Activated T-helper 1 cell treated with anti-CD3 and anti-CD28 coated beads, Interleukin-2, amount 50 U/mL, for 16 hours (primary cell): ENCODE measurements at regions not wholly inside any gene's neighbourhood (a gene's known extent, or its start where the extent isn't known, plus 50 kb on each side); places are given as distances from the start of the nearest gene placed in this dataset.
A peak's percentile ranks its signal among the peaks of the same experiment; 100 is the strongest.
"Not testable (repeated sequence)": the region's sequence is repeated elsewhere in the genome, so short reads cannot be mapped to it uniquely, and the experiment has no call there.

Experiments
- DNase-seq, 2 donors: peaks; one replicate each; pipeline ENCODE4 v3.0.0-alpha.2; 2020; ENCODE audit warnings: low read depth in 1 of 2, low spot score in 1 of 2

- no peak for DNase-seq
Observed at GRCh38 chr18:59038295-59039039, 101.2 kb upstream of the SEC11C start.

- DNase-seq, result not testable (repeated sequence)
Observed at GRCh38 chr18:59039040-59039320, 100.7 kb upstream of the SEC11C start.

GRCh38 chr18:59039449-59039848 lies 100.2 kb upstream of the SEC11C start:
- no peak for DNase-seq

- no peak for DNase-seq
Observed at GRCh38 chr18:59040770-59041148, 98.9 kb upstream of the SEC11C start.

GRCh38 chr18:59041296-59041695 lies 98.4 kb upstream of the SEC11C start:
- DNase-seq, result no peak

- no peak for DNase-seq
Observed at GRCh38 chr18:59041819-59042815, 97.6 kb upstream of the SEC11C start.

- no peak for DNase-seq
Observed at GRCh38 chr18:59044855-59045254, 94.8 kb upstream of the SEC11C start.

- DNase-seq, result no peak
Observed at GRCh38 chr18:59047321-59048047, 92.2 kb upstream of the SEC11C start.

GRCh38 chr18:59048048-59048363 lies 91.7 kb upstream of the SEC11C start:
- no peak for DNase-seq

- no peak for DNase-seq
Observed at GRCh38 chr18:59048378-59048777, 91.3 kb upstream of the SEC11C start.

GRCh38 chr18:59049721-59050660 lies 89.7 kb upstream of the SEC11C start:
- no peak for DNase-seq

- no peak for DNase-seq
Observed at GRCh38 chr18:59050661-59051057, 89.0 kb upstream of the SEC11C start.

GRCh38 chr18:59051470-59052165 lies 88.1 kb upstream of the SEC11C start:
- DNase-seq, result no peak

GRCh38 chr18:59052965-59053820 lies 86.5 kb upstream of the SEC11C start:
- no peak for DNase-seq

- no peak for DNase-seq
Observed at GRCh38 chr18:59054496-59055287, 85.0 kb upstream of the SEC11C start.

- no peak for DNase-seq
Observed at GRCh38 chr18:59055345-59056032, 84.2 kb upstream of the SEC11C start.

- DNase-seq, result peak in 1 of 2 donors; percentile 16
Observed at GRCh38 chr18:59056706-59057492, 82.8 kb upstream of the SEC11C start.
